Large intestine (tissue), 3 donors: ENCODE measurements at regions not wholly inside any gene's neighbourhood (a gene's known extent, or its start where the extent isn't known, plus 50 kb on each side); places are given as distances from the start of the nearest gene placed in this dataset.

ENCODE experiments used
- DNase-seq, 2 donors: peaks; one replicate each; pipeline versions ENCODE4 v3.0.0 to v3.0.0-alpha.2; 2013
- H3K27ac ChIP-seq: one replicate; pipeline ENCODE4 v1.5.1; 2013; ENCODE audit warnings: low read length
- H3K27me3 ChIP-seq: 2 replicates; pipeline ENCODE4 v1.6.1; 2013; ENCODE audit warnings: low read length; ENCODE audit not compliant: control insufficient read depth, insufficient read depth
- H3K36me3 ChIP-seq: 2 replicates; pipeline ENCODE4 v1.6.1; 2013; ENCODE audit warnings: low read length; ENCODE audit not compliant: control insufficient read depth, insufficient read depth
- H3K4me1 ChIP-seq: one replicate; pipeline ENCODE4 v1.6.1; 2013; ENCODE audit warnings: low read length; ENCODE audit not compliant: control insufficient read depth, insufficient read depth
- H3K4me3 ChIP-seq: one replicate; pipeline ENCODE4 v1.5.1; 2013; ENCODE audit warnings: low read length
- H3K9me3 ChIP-seq: one replicate; pipeline ENCODE4 v1.6.1; 2013; ENCODE audit warnings: mild to moderate bottlenecking, low read depth, low read length, moderate library complexity; ENCODE audit not compliant: control insufficient read depth
- WGBS: methylation state at CpG from one replicate; pipeline ENCODE4 v1.1.5; 2013; ENCODE audit warnings: low lambda C conversion rate; ENCODE audit not compliant: insufficient coverage; 5-methylcytosine and 5-hydroxymethylcytosine counted together

DNA sequence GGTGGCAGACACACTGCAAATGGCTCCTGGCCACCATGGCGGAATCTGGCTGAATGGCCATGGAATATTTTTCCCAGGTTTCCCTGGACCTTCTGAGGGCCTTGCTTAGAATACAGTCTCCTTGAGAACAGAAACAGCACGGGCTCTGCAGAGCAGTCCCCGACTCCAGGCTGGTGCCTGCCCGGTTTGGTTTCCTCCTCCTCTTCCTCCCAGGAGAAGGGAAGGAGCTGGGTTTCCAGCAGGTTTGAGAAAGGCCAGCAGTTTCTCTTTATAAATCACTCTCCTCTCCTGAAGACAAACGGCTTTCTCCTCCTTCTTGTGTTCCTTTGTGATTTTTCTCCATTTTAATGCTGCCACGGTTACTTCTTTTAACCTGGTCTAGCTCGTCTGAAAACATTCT, 106.8 kb upstream of the RFLNA start:
- H3K4me1 ChIP-seq, result peaks cover 14% of the 10 kb centered on the region
- H3K9me3 ChIP-seq, result no peaks in the 10 kb centered on the region
- H3K27ac ChIP-seq, result peak overlapping the region; percentile 3
- DNase-seq, result no peak
- no CpG with 5 or more reads among the region's 7 CpGs for WGBS
- H3K4me3 ChIP-seq, result no peak overlapping the region
- H3K27me3 ChIP-seq, result no peaks in the 10 kb centered on the region
- no peaks in the 10 kb centered on the region for H3K36me3 ChIP-seq

- Histone ChIP-seq H3K36me3 (no peaks in the 10 kb centered on the region), H3K4me1 (peaks cover 18% of the 10 kb centered on the region), H3K27me3 (no peaks in the 10 kb centered on the region), H3K4me3 (no peak overlapping the region), H3K9me3 (no peaks in the 10 kb centered on the region), H3K27ac (peak overlapping the region; percentile 3)
- no CpG with 5 or more reads among the region's 15 CpGs for WGBS
- DNase-seq, result peak in 1 of 2 donors; percentile 57
Measured at GRCh38 chr12:124188561-124189405, 106.1 kb upstream of the RFLNA start.

GRCh38 chr12:124190312-124191023, 104.4 kb upstream of the RFLNA start:
- Histone ChIP-seq H3K36me3 (no peaks in the 10 kb centered on the region), H3K27ac (no peak overlapping the region), H3K27me3 (no peaks in the 10 kb centered on the region), H3K9me3 (no peaks in the 10 kb centered on the region), H3K4me3 (no peak overlapping the region), H3K4me1 (peaks cover 32% of the 10 kb centered on the region)
- WGBS, result 100% methylated on average over 1 of the region's 14 CpGs
- DNase-seq, result no peak

GRCh38 chr12:124191024-124191359, 103.9 kb upstream of the RFLNA start:
- DNase-seq, result peak in 1 of 2 donors; percentile 48
- Histone ChIP-seq H3K27me3 (no peaks in the 10 kb centered on the region), H3K36me3 (no peaks in the 10 kb centered on the region), H3K9me3 (no peaks in the 10 kb centered on the region), H3K4me1 (peaks cover 32% of the 10 kb centered on the region), H3K4me3 (no peak overlapping the region), H3K27ac (no peak overlapping the region)
- WGBS, result no CpG with 5 or more reads among the region's 3 CpGs

DNA sequence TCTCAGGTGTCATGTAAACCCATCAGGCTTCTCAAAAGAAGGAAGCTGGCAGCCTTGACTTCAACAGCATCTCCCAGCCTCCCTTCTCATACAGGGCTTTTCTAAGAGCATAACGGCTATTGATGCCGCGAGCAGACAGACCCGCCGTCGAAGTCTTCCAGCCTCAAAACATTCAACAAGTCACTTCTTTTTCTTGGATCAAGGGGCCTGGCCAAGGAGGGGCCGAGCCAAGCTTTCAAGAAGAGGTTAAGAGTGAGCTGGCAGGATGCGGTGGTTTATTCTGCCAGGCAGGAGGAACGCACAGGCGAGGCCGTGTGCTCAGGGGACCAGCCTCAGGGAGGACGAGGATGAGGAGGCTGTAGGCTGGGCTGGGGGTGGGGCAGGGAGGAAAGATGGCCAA, 102.9 kb upstream of the RFLNA start:
- no CpG with 5 or more reads among the region's 12 CpGs for WGBS
- H3K9me3 ChIP-seq, result peaks cover 5% of the 10 kb centered on the region
- H3K27me3 ChIP-seq, result no peaks in the 10 kb centered on the region
- no peak overlapping the region for H3K4me3 ChIP-seq
- no peaks in the 10 kb centered on the region for H3K36me3 ChIP-seq
- no peak overlapping the region for H3K27ac ChIP-seq
- H3K4me1 ChIP-seq, result peaks cover 28% of the 10 kb centered on the region
- no peak for DNase-seq

- Histone ChIP-seq H3K27me3 (no peaks in the 10 kb centered on the region), H3K27ac (no peak overlapping the region), H3K4me3 (no peak overlapping the region), H3K9me3 (peaks cover 12% of the 10 kb centered on the region), H3K4me1 (peaks cover 18% of the 10 kb centered on the region), H3K36me3 (no peaks in the 10 kb centered on the region)
- WGBS, result 20% methylated on average over 1 of the region's 15 CpGs
- DNase-seq, result peak in 1 of 2 donors; percentile 62
Measured at GRCh38 chr12:124194264-124194892, 100.5 kb upstream of the RFLNA start.

DNA sequence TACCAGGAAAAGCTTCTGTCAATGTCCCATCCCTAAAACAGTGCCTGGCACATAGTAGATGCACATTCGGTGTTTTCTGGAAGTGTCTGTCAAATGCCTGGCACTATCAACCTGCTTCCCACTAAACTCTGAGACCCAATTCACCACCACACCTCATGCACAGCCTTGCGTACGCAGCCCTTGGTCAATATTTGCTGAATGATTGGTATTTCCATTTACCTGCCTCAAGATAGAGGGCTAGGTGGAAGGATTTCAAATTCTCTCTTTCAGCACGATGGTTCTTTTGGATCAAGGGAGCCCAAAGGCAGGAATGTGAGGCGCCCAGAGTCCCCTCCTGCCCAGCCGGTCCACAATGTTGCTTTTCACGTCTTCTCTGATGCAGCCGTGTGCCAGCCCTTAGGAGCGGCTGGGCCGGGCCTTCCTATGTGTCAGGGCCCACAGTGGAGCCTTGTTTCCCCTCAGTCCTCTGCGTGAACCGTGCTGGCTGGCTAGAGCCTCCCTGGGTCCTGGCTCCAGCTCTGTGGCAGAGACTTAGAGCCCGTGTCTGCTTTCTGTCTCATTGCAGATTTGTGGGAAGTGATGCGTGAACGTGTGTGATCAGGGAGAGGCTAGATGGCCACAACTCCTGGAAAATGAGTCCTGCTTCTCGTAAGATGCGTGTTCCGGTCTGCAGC, 99.9 kb upstream of the RFLNA start:
- no CpG with 5 or more reads among the region's 18 CpGs for WGBS
- Histone ChIP-seq H3K27me3 (no peaks in the 10 kb centered on the region), H3K36me3 (no peaks in the 10 kb centered on the region), H3K4me3 (no peak overlapping the region), H3K27ac (no peak overlapping the region), H3K4me1 (peaks cover 18% of the 10 kb centered on the region), H3K9me3 (peaks cover 12% of the 10 kb centered on the region)
- peak in 1 of 2 donors; percentile 50 for DNase-seq

DNA sequence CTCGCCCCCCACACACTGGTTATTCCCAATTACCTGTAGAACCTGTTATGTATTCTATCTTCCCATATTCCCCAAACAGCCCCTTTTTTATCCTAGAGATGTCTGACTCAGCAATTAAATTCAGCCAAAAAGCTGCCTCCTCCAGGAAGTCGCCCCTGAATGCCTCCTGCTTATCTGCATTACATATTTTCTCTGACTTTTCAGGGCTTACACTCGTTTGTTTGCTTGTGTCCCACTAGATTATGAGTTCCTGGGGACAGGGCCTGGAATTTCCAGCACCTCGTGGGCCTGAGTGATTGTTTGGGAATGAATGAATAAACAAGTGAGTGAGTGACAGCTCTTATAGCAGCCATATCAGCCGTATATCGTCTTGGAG, 99.3 kb upstream of the RFLNA start:
- Histone ChIP-seq H3K27me3 (no peaks in the 10 kb centered on the region), H3K4me3 (no peak overlapping the region), H3K4me1 (peaks cover 18% of the 10 kb centered on the region), H3K27ac (no peak overlapping the region), H3K9me3 (peaks cover 12% of the 10 kb centered on the region), H3K36me3 (no peaks in the 10 kb centered on the region)
- DNase-seq, result no peak
- 60% methylated on average over 1 of the region's 6 CpGs for WGBS

DNA sequence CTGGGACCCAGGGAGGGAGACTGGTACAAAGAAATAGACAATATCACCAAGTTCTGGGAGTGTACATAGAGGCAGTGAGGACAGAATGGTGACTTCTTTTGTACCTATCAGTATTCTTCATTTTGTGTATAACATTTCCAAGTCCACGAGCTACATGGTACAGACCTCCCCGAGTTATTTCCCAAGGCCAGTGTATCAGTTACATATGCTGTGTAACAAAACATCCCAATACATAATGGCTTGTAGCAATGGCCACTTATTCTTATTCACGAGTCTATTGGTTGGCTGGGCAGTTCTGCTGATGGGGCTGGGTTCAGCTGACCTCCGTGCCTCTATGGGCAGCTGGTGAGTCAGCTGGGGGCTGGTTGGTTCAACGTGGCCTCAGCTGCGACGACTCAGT, 98.7 kb upstream of the RFLNA start:
- WGBS, result 100% methylated on average over 1 of the region's 7 CpGs
- Histone ChIP-seq H3K36me3 (no peaks in the 10 kb centered on the region), H3K27ac (no peak overlapping the region), H3K4me3 (no peak overlapping the region), H3K9me3 (peaks cover 12% of the 10 kb centered on the region), H3K27me3 (no peaks in the 10 kb centered on the region), H3K4me1 (peaks cover 18% of the 10 kb centered on the region)
- DNase-seq, result no peak

DNA sequence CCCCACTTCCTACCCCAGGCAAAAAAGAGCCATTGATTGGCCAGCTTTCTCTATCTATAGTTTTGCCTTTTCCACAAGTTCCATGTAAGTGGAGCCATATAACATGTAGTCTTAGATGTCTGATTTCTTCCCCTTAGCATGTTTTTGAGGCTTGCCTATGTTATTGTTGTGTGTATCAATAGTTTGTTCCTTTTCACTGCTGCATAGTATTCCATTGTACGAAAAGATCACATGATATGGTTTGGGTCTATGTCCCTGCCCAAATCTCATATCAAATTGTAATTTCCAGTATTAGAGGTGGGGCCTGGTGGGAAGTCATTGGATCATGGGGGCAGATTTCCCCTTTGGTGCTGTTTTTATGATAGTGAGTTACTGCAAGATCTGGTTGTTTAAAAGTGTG, 93.6 kb upstream of the RFLNA start:
- Histone ChIP-seq H3K4me1 (no peaks in the 10 kb centered on the region), H3K27me3 (no peaks in the 10 kb centered on the region), H3K4me3 (no peak overlapping the region), H3K27ac (no peak overlapping the region), H3K36me3 (no peaks in the 10 kb centered on the region), H3K9me3 (peaks cover 19% of the 10 kb centered on the region)
- no peak for DNase-seq
- WGBS, result no CpG with 5 or more reads among the region's 1 CpG
